ENCODE measurements at regions not wholly inside any gene's neighbourhood (a gene's known extent, or its start where the extent isn't known, plus 50 kb on each side); places are given as distances from the start of the nearest gene placed in this dataset.

DNA sequence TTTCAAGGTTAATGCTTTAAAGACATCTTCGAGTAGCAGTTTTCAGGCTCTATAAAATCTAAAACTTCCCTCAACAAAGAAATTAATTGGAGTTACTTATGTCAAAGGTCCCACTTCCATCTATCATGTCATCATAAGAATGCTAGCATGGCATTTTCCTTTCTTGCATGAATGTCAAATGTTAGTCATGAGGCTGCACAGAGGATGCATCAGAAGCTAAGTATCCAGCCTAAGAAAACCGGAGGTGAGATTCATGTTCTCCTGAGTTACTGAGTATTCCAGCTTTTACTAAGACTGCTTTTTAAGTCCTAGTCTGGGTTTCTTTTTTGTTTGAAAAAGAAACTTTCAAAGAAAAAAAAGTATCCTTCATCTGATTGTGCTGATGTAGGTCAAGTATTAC lies 130.6 kb upstream of the CDH19 start:
- H3K4me1 Mint-ChIP-seq (ENCODE audit: low read depth) = no peaks in the 10 kb centered on the region

DNA sequence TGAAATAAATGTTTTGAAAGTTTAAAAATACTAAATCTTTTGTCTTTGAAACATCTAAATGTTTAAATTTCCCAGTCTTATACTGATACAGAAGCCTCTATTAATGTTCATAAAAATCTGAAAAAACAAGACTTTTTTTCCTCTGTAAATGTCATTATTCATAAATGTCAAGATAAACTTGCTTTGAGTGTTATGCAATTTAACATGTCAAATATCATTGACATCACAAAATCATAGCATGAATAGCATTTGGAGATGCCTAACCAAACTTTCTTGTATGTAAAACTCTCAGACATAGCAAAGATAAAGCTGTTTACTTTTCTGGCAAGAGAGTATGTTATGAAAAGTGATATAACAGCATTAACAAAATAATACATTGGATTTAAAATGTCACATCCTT lies 128.0 kb upstream of the CDH19 start:
- Mint-ChIP-seq H3K4me1 (ENCODE audit: low read depth) (no peaks in the 10 kb centered on the region), H3K36me3 (ENCODE audit: insufficient read depth in 2 of 2) (no peaks in the 10 kb centered on the region), H3K27me3 (ENCODE audit: low read depth) (no peaks in the 10 kb centered on the region), H3K9me3 (peaks cover 4 to 7% of the 10 kb centered on the region in 2 donors), H3K4me3 (no peak overlapping the region), H3K27ac (no peak overlapping the region)
- DNase-seq = no peak
- no peak for ATAC-seq (replicated peaks in 1 of 2)

More for the DNA sequence above, 130.6 kb upstream of the CDH19 start:
- ATAC-seq (replicated peaks in 1 of 2) (no peak), DNase-seq (no peak)
- Mint-ChIP-seq H3K36me3 (ENCODE audit: insufficient read depth in 2 of 2) (peaks cover 0 to 3% of the 10 kb centered on the region in 2 donors), H3K27me3 (ENCODE audit: low read depth) (no peaks in the 10 kb centered on the region), H3K9me3 (peaks cover 4 to 7% of the 10 kb centered on the region in 2 donors), H3K27ac (no peak overlapping the region), H3K4me3 (no peak overlapping the region)

DNA sequence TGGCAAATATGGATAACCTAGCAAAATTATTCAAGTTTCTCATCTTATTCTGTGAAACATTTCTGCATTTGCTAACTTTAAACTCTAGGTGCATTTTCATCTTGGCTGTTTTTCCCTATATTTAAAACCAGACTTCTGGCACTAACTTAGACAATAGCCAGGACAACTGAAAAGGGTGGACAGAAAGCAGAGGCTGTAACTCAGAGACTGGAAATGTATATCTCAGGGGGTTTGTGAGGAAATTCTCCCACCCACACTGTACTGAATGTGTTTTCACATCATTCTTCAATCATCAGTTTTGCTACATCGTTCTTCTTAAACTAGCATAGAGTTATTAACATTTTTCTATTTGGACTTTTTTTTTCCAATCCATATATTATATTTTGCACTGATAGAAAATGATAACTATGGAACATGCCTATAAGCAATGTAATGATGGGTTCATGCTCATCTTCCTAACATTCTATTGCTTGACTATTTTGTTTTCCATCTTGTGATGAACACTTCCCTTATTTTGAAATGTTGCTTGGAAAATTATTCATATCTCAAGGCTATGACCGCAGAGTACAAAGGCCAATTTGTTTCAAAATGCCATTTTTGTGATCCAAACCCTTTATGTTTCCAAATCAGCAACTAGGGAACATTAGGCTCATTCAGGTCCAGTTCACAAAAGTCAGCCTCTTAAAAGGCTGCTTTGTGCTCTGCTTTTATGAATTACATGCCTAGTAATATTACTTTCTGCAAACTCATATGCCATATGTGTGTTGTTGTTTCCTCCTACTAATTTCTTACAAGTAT lies 125.8 kb upstream of the CDH19 start:
- Mint-ChIP-seq H3K9me3 (peaks cover 0 to 2% of the 10 kb centered on the region in 2 donors), H3K27ac (no peak overlapping the region), H3K4me1 (ENCODE audit: low read depth) (no peaks in the 10 kb centered on the region), H3K27me3 (ENCODE audit: low read depth) (no peaks in the 10 kb centered on the region), H3K4me3 (no peak overlapping the region), H3K36me3 (ENCODE audit: insufficient read depth in 2 of 2) (no peaks in the 10 kb centered on the region)
- no peak for DNase-seq
- ATAC-seq (replicated peaks in 1 of 2) = no peak

- H3K9me3 Mint-ChIP-seq = no peaks in the 10 kb centered on the region
- H3K36me3 Mint-ChIP-seq (ENCODE audit: insufficient read depth in 2 of 2) = no peaks in the 10 kb centered on the region
- H3K27me3 Mint-ChIP-seq (ENCODE audit: low read depth) = no peaks in the 10 kb centered on the region
- H3K4me1 Mint-ChIP-seq (ENCODE audit: low read depth) = no peaks in the 10 kb centered on the region
- DNase-seq (no peak), ATAC-seq (replicated peaks in 1 of 2) (no peak)
- no peak overlapping the region for H3K4me3 Mint-ChIP-seq
- H3K27ac Mint-ChIP-seq = no peak overlapping the region
Observed at GRCh38 chr18:66728951-66729350, 125.1 kb upstream of the CDH19 start.

- H3K27ac Mint-ChIP-seq = no peak overlapping the region
- H3K27me3 Mint-ChIP-seq (ENCODE audit: low read depth) = no peaks in the 10 kb centered on the region
- no peaks in the 10 kb centered on the region for H3K4me1 Mint-ChIP-seq (ENCODE audit: low read depth)
- no peaks in the 10 kb centered on the region for H3K9me3 Mint-ChIP-seq
- H3K36me3 Mint-ChIP-seq (ENCODE audit: insufficient read depth in 2 of 2) = no peaks in the 10 kb centered on the region
- no peak for ATAC-seq (replicated peaks in 1 of 2)
- no peak for DNase-seq
- no peak overlapping the region for H3K4me3 Mint-ChIP-seq
Observed at GRCh38 chr18:66727991-66728390, 124.1 kb upstream of the CDH19 start.

DNA sequence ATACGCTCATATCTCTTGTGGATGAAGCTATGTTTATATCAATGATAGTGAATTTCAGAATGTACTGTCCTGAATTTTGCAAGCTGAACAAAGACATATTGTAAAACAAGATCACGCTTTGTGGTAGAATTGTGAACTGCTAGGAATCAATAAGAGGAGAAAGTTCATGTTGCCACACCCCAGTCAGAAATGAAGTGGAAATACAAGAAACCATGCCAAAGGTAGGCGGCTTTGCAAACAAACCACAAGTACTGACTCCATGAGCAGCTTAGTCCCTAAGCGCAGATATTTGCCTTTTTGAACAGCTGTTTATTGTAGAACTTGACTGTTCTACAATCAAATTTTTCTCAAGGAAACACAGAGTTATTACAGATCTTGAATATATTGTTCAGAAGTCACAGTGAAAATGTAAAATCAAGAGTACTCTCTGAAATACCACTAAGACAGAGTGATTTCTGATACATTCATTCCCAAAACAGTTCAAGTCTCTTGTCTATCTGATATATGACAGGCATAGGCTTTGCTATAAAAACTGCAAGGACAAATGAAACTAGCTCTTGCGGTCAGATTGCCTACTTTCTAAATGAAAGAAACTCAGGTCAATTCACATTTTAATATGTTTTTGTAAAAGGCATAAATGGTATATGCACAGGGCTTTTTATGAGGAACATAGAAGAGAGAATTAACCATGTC lies 120.9 kb upstream of the CDH19 start:
- no peaks in the 10 kb centered on the region for H3K4me1 Mint-ChIP-seq (ENCODE audit: low read depth)
- H3K9me3 Mint-ChIP-seq = peaks cover 2 to 4% of the 10 kb centered on the region in 2 donors
- no peak overlapping the region for H3K27ac Mint-ChIP-seq
- ATAC-seq (replicated peaks in 1 of 2) (no peak), DNase-seq (no peak)
- no peaks in the 10 kb centered on the region for H3K36me3 Mint-ChIP-seq (ENCODE audit: insufficient read depth in 2 of 2)
- H3K27me3 Mint-ChIP-seq (ENCODE audit: low read depth) = no peaks in the 10 kb centered on the region
- no peak overlapping the region for H3K4me3 Mint-ChIP-seq

GRCh38 chr18:66722671-66723070 lies 118.8 kb upstream of the CDH19 start:
- ATAC-seq (replicated peaks in 1 of 2) = no peak
- peaks cover 2 to 4% of the 10 kb centered on the region in 2 donors for H3K9me3 Mint-ChIP-seq
- H3K4me1 Mint-ChIP-seq (ENCODE audit: low read depth) = no peaks in the 10 kb centered on the region
- no peaks in the 10 kb centered on the region for H3K27me3 Mint-ChIP-seq (ENCODE audit: low read depth)
- DNase-seq = no peak
- no peak overlapping the region for H3K4me3 Mint-ChIP-seq
- no peaks in the 10 kb centered on the region for H3K36me3 Mint-ChIP-seq (ENCODE audit: insufficient read depth in 2 of 2)
- no peak overlapping the region for H3K27ac Mint-ChIP-seq

GRCh38 chr18:66708646-66709045 lies 104.8 kb upstream of the CDH19 start:
- Mint-ChIP-seq H3K9me3 (peaks cover 0 to 2% of the 10 kb centered on the region in 2 donors), H3K4me3 (no peak overlapping the region), H3K27ac (no peak overlapping the region), H3K27me3 (ENCODE audit: low read depth) (no peaks in the 10 kb centered on the region), H3K36me3 (ENCODE audit: insufficient read depth in 2 of 2) (no peaks in the 10 kb centered on the region), H3K4me1 (ENCODE audit: low read depth) (no peaks in the 10 kb centered on the region)
- no peak for ATAC-seq (replicated peaks in 1 of 2)
- no peak for DNase-seq

GRCh38 chr18:66707473-66707872 lies 103.6 kb upstream of the CDH19 start:
- H3K27ac Mint-ChIP-seq = no peak overlapping the region
- H3K27me3 Mint-ChIP-seq (ENCODE audit: low read depth) = no peaks in the 10 kb centered on the region
- no peaks in the 10 kb centered on the region for H3K36me3 Mint-ChIP-seq (ENCODE audit: insufficient read depth in 2 of 2)
- DNase-seq (no peak), ATAC-seq (replicated peaks in 1 of 2) (no peak)
- H3K4me3 Mint-ChIP-seq = no peak overlapping the region
- H3K9me3 Mint-ChIP-seq = peaks cover 0 to 2% of the 10 kb centered on the region in 2 donors
- H3K4me1 Mint-ChIP-seq (ENCODE audit: low read depth) = no peaks in the 10 kb centered on the region

GRCh38 chr18:66695281-66695680 lies 91.4 kb upstream of the CDH19 start:
- Mint-ChIP-seq H3K4me1 (ENCODE audit: low read depth) (no peaks in the 10 kb centered on the region), H3K9me3 (peaks cover 2 to 8% of the 10 kb centered on the region in 2 donors), H3K27me3 (ENCODE audit: low read depth) (no peaks in the 10 kb centered on the region), H3K36me3 (ENCODE audit: insufficient read depth in 2 of 2) (peaks cover 0 to 2% of the 10 kb centered on the region in 2 donors), H3K4me3 (no peak overlapping the region), H3K27ac (no peak overlapping the region)
- ATAC-seq (replicated peaks in 1 of 2) (no peak), DNase-seq (no peak)

GRCh38 chr18:66694852-66695251 lies 91.0 kb upstream of the CDH19 start:
- ATAC-seq (replicated peaks in 1 of 2) (no peak), DNase-seq (no peak)
- Mint-ChIP-seq H3K4me1 (ENCODE audit: low read depth) (no peaks in the 10 kb centered on the region), H3K9me3 (peaks cover 2 to 8% of the 10 kb centered on the region in 2 donors), H3K36me3 (ENCODE audit: insufficient read depth in 2 of 2) (peaks cover 0 to 2% of the 10 kb centered on the region in 2 donors), H3K27ac (no peak overlapping the region), H3K27me3 (ENCODE audit: low read depth) (no peaks in the 10 kb centered on the region), H3K4me3 (no peak overlapping the region)

DNA sequence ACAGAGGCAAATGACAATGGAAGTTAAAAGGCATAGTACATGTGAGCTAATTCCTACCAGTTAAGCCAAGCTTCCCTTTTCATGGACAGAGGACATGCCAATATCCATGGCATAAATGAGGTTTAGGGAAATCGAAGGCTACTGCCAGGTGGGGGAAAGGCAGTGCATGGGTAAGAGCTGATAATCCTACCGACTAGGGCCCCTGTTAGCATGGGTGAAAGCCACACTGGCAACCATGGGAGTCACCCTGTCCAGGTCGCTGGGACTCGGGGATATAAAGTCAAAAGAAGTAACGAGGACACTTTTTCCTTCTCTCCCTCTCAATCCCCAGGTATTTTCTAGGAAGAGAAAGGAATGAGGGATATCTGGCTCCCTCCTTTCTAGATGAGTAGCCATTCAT lies 83.7 kb upstream of the CDH19 start:
- H3K36me3 Mint-ChIP-seq (ENCODE audit: insufficient read depth in 2 of 2) = no peaks in the 10 kb centered on the region
- H3K9me3 Mint-ChIP-seq = peaks cover 0 to 8% of the 10 kb centered on the region in 2 donors
- no peak overlapping the region for H3K4me3 Mint-ChIP-seq
- ATAC-seq (replicated peaks in 1 of 2) (no peak), DNase-seq (no peak)
- H3K27ac Mint-ChIP-seq = no peak overlapping the region
- no peaks in the 10 kb centered on the region for H3K27me3 Mint-ChIP-seq (ENCODE audit: low read depth)
- no peaks in the 10 kb centered on the region for H3K4me1 Mint-ChIP-seq (ENCODE audit: low read depth)

DNA sequence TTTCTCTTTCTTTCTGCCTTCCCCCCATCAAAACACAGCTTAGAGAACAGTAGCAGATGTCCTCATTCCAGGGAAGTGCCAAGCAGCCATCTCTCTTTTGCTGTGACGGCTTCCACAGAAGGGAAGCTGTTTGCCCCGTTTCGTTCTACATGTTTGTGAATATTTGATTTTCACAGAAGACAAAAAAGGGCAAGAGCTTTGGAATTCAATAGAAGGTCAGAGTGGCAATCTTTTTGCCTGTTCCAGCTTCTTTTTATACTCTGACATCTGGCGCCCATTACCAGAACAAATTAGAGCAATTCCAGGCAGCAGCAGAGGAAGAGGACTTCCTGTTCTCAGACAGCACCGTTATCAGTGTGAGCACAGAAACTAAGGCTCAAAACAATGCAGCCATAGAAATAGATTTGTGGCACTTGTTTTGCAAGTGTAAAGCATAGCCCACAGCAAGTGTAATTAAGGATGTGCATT lies 79.0 kb upstream of the CDH19 start:
- no peak overlapping the region for H3K27ac Mint-ChIP-seq
- ATAC-seq (replicated peaks in 1 of 2) = no peak
- no peaks in the 10 kb centered on the region for H3K36me3 Mint-ChIP-seq (ENCODE audit: insufficient read depth in 2 of 2)
- no peak overlapping the region for H3K4me3 Mint-ChIP-seq
- no peaks in the 10 kb centered on the region for H3K4me1 Mint-ChIP-seq (ENCODE audit: low read depth)
- H3K9me3 Mint-ChIP-seq = peaks cover 0 to 7% of the 10 kb centered on the region in 2 donors
- DNase-seq = no peak
- H3K27me3 Mint-ChIP-seq (ENCODE audit: low read depth) = no peaks in the 10 kb centered on the region
